Activated CD4-positive, CD25-positive, alpha-beta regulatory T cell treated with anti-CD3 and anti-CD28 coated beads, Interleukin-2, amount 50 U/mL, for 16 hours (primary cell): ENCODE measurements at regions not wholly inside any gene's neighbourhood (a gene's known extent, or its start where the extent isn't known, plus 50 kb on each side); places are given as distances from the start of the nearest gene placed in this dataset.
"Not testable (repeated sequence)": the region's sequence is repeated elsewhere in the genome, so short reads cannot be mapped to it uniquely, and the experiment has no call there.

ENCODE experiments used
- DNase-seq: peaks from one replicate; pipeline ENCODE4 v3.0.0-alpha.2; 2020; ENCODE audit warnings: low read depth, low spot score

GRCh38 chr9:1115370-1115769, 65.2 kb downstream of the DMRT2 start:
- no peak for DNase-seq

DNA sequence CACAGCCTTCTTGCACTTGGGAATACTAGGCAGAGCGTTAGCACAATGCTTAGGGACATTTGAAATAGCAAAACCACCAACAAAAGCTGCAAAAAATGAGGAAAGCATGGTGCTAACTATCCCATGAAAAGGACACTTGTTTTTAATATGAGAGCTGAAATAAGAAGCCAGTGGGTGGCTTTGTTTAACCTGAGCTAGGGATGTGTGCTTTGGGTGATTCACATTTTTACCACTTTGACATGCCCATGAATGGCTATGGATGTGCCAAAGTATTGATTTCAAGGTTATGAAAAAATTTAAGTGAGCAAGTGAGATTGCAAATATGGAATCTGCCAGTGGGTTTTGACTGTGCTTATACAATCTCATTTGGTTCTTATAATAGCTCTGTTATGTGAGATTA, 67.3 kb downstream of the DMRT2 start:
- no peak for DNase-seq

- no peak for DNase-seq
Observed at GRCh38 chr9:1120500-1121165, 70.5 kb downstream of the DMRT2 start.

- DNase-seq: no peak
Observed at GRCh38 chr9:1125741-1126140, 75.6 kb downstream of the DMRT2 start.

GRCh38 chr9:1128046-1128445, 77.9 kb downstream of the DMRT2 start:
- DNase-seq: no peak

DNA sequence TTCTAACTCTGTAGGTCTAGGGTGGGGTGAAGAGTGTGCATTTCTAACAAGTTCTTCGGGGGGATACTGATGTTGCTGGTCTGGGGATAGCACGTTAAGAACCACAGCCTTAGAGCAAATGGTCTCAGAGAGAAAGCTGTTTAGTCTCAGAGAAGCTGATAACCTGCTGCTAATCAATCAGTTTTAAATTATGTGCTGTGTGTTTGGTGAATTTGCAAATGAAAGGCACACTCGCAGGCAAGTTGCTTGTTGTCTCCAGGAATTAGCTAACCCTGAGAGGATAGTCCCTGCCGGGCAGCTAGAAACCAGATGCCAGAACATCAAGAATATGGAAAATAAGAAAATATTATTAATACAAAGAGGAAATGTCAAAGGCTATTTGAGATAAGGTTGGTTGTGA, 79.2 kb downstream of the DMRT2 start:
- DNase-seq: no peak

DNA sequence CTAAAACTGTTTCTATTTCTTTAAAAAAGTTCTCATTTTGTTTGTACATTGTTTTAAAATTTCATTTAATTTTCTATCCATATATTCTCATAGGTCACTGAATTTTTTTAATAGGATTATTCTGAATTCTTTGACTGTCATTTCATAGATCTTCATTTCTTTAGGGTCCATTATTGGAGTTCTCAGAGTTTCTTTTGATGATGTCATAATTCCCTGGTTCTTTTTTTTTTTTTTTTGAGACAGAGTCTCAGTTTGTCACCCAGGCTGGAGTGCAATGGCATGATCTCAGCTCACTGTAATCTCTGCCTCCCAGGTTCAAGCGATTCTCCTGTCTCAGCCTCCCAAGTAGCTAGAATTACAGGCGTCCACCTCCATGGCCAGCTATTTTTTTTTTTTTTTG, 89.9 kb downstream of the DMRT2 start:
- no peak for DNase-seq

- DNase-seq: no peak
Observed at GRCh38 chr9:1151691-1152090, 101.5 kb downstream of the DMRT2 start.

DNA sequence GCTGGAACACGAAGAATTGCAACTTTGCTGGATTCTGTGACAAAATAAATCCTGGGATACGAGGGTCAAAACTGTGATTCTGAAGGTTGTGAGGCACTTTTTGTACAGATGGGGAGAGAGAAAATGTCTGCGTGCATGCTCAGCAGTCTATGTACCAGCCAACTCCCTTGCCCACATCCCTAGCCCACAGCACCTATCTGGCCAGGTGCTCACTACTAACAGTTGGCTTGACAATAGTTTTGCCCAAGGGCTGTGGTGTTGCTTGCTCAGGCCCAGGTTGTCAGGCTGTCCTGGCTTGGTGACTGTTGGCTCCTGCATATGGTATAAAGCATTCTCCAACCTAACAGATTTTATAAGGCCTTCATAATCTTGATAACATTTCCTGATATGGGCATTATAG, 102.0 kb downstream of the DMRT2 start:
- DNase-seq: no peak

GRCh38 chr9:1154739-1155138, 104.6 kb downstream of the DMRT2 start:
- no peak for DNase-seq

DNA sequence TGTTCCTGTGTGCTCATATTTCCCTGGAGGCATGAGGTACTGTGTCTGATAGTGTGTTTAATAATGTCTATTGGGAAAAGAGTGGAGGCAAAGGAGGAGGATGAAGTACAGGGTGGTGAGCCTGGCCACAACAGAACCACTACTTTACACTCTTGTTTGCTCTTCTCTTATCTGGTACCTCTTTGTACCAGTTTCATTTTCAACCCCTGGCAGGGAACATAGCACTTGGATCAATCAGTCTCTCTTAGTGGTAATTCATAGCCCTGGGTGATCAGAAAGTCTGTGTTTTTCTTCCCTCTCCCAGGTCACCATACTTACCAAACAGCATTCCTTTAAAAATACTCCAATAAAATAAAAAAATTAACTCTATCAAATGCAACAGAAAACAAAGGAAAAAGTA, 105.4 kb downstream of the DMRT2 start:
- DNase-seq: no peak

GRCh38 chr9:1156794-1157550, 106.8 kb downstream of the DMRT2 start:
- no peak for DNase-seq

DNA sequence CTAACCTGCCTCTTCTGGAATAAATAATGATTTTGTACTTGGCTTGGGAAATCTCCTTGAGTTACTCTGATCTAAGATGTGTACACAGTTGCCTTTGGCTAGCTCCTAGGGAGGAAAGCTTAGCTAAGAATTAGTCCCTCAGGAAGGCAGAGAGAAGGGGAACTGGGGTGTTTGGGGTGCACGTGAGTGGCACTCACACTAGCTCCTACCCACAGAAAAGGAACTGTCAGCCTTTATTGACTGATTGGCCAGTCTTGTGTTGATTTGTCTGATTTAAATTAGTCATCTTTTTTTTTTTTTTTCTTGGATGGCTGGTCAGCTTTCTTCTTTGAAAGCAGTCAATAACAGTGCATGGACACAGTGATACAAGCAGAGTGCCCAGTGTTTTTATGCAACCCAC, 107.7 kb downstream of the DMRT2 start:
- no peak for DNase-seq

GRCh38 chr9:1170918-1171317, 120.8 kb downstream of the DMRT2 start:
- DNase-seq: no peak

DNA sequence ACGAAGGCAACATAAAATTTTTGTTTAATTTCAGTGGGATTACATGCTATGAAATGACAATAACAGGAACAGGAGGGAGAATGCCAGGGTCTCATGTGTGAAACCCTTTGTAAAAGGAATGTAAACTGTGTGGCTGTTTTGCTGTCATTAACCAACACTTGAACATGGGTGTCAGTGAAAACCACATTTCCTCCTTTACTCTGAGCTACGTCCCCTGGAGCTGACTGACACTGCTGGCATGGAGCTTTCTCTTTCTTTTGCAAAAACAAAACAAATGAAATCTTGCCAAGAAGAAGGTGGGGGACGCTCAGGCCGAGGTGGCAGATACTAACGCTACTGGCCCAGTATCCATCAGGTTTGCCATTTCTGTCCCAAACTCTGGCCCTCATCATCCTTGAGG, 121.4 kb downstream of the DMRT2 start:
- no peak for DNase-seq

DNA sequence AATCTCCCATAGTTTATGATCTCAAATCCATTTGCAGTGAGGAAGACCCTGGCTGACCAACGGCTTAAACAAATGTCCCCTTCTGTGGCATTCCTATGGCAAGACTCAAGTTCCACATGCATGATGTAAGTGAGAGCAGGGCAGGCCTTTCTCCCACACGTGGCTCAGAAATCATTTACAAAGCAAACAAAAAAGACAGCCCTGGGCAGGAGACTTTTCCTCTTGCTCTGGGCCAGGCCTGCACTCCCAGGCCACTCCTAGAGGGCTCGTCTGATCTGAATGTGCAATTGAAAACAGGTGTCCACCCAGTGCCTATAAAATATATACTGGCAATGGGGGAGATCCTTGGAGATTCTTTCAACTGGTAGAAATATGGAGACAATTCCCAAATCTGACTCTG, 123.1 kb downstream of the DMRT2 start:
- no peak for DNase-seq

DNA sequence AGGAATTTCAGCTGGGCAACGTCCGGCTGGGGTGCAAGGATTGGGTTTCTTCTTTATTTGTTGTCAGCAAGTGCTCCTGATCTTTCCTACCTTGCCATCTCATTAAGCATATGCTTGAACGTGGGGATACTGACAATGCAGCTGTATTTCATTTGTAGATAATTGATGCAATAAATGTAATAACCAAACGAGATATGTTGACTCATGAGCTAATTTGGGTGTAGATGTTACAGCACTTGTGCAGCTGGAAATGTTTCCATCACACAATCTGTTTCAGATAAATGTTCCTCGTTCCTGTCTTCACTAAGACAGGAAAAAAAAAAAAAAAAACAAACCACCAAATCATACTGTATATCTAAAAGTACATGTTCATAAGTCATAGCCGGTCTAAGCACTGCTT, 123.8 kb downstream of the DMRT2 start:
- no peak for DNase-seq

DNA sequence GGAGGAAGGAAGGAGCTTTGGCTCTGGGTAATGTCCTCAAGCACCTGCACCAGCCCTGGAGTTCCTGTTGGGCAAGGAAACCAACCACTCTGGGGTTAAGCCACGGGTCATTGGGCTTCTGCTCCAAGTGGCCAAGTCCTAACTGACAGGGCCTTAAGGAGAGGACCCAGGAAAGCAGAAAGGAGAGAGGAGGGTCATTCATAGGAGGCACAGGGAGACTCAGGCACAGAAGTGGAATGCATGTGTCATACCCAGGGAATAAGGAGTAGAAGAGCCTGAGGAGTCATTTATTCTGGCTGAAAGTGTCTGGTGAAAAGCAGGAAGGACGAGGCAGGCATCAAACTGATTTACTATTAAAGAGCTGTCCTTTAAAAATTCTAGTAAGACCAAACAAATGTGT, 129.2 kb downstream of the DMRT2 start:
- DNase-seq: no peak

DNA sequence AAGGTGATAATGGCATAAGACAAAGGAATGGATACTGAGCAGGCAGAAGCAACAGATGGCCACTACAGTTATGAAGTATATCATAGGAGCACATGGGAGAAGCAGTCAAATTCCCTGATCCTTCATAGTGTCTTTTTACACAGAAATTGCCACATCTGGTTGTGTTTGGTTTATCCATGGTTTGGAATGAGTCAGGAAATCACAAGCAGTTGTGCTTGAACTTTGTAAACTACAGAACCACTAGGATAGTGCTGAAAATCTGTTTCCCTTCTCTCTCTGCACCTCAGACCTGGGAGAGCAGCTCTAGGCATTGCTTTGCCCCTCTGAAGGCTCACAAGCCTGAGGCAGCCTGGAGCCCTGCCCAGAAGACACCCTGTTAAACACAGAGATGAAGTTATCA, 134.0 kb downstream of the DMRT2 start:
- DNase-seq: no peak

DNA sequence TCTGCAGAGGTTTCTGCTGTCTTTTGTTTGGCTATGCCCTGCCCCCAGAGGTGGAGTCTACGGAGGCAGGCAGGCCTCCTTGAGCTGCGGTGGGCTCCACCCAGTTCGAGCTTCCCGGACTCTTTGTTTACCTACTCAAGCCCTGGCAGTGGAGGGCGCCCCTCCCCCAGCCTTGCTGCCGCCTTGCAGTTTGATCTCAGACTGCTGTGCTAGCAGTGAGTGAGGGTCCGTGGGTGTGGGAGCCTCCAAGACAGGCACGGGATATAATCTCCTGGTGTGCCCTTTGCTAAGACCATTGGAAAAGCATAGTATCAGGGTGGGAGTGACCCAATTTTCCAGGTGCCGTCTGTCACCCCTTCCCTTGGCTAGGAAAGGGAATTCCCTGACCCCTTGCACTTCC, 137.0 kb downstream of the DMRT2 start:
- DNase-seq: not testable (repeated sequence)

- DNase-seq: not testable (repeated sequence)
Observed at GRCh38 chr9:1195636-1196035, 145.5 kb downstream of the DMRT2 start.

GRCh38 chr9:1198085-1198484, 147.9 kb downstream of the DMRT2 start:
- DNase-seq: no peak

DNA sequence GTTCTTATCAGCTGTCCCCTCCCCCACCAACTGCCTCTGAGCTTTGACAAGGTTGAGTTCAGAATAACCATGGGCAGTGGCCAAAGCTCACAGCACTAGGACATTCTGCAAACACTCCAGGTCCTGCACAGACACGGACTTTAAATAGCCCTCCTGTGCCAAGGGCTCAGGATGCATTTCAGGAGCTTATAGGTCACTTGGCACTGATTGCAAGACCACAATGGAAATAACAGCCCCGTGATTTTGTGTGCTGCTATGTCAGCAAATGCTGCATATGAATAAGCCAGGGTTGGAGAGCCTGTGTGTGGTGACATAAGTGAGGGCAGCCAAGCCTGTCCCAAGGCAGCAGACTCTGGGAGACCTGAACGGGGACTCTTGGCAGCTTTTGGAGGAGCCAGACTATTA, 150.7 kb downstream of the DMRT2 start:
- no peak for DNase-seq

- DNase-seq: no peak
Observed at GRCh38 chr9:1201262-1201661, 151.1 kb downstream of the DMRT2 start.
